ENCODE measurements at regions not wholly inside any gene's neighbourhood (a gene's known extent, or its start where the extent isn't known, plus 50 kb on each side); places are given as distances from the start of the nearest gene placed in this dataset.

DNA sequence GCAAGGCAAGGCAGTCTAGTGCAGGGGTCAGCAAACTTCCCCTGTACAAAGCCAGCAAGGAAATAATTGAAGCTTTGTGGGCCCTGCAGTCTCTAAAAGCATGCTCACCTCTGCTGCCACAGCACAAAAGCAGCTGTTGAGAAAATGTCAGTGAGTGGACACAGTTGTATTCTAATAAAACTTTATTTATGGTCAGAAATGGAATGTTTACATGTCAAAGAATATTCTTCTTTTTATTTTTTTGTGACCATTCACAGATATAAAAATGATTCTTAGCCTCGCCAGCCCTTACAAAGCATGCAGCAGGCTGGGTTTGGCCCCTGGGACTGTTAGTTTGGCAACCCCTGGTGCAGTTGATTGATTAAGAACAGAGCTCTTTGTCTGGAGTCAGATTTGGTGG is 192.4 kb downstream of the BUB3 start:
- TF ChIP-seq GATA3 (IDR thresholded peaks at IDR 0.05; ENCODE audit: low read depth, low read length), result no peak
- no peak for TF ChIP-seq GATA2 (IDR thresholded peaks at IDR 0.05; ENCODE audit: low read depth, low read length)
